Esophagus (tissue), 2 donors: ENCODE measurements at regions not wholly inside any gene's neighbourhood (a gene's known extent, or its start where the extent isn't known, plus 50 kb on each side); places are given as distances from the start of the nearest gene placed in this dataset.

Experiments
- H3K27ac ChIP-seq, 2 donors: one replicate each; pipeline ENCODE4 v1.5.1; 2013; ENCODE audit warnings: low read depth in 2 of 2, mild to moderate bottlenecking in 2 of 2, inconsistent platforms in 1 of 2, low read length in 1 of 2, moderate library complexity in 1 of 2
- H3K27me3 ChIP-seq, 2 donors: one replicate each; pipeline ENCODE4 v1.6.1; 2013; ENCODE audit warnings: low read length in 2 of 2, control low read depth in 1 of 2, mild to moderate bottlenecking in 1 of 2; ENCODE audit not compliant: insufficient read depth in 2 of 2, control insufficient read depth in 1 of 2
- H3K36me3 ChIP-seq, 2 donors: one replicate each; pipeline ENCODE4 v1.6.1; 2013; ENCODE audit warnings: low read length in 1 of 2; ENCODE audit not compliant: control insufficient read depth in 2 of 2, insufficient read depth in 2 of 2
- H3K4me1 ChIP-seq, 2 donors: one replicate each; pipeline ENCODE4 v1.6.1; 2013; ENCODE audit warnings: low read length in 1 of 2; ENCODE audit not compliant: control insufficient read depth in 2 of 2, insufficient read depth in 2 of 2
- H3K4me3 ChIP-seq, 2 donors: one replicate each; pipeline ENCODE4 v1.5.1; 2013; ENCODE audit warnings: low read length in 2 of 2, mild to moderate bottlenecking in 2 of 2, low read depth in 1 of 2, moderate library complexity in 1 of 2
- H3K9me3 ChIP-seq, 2 donors: one replicate each; pipeline ENCODE4 v1.6.1; 2013; ENCODE audit warnings: mild to moderate bottlenecking in 2 of 2, low read depth in 1 of 2, low read length in 1 of 2, moderate library complexity in 1 of 2; ENCODE audit not compliant: control insufficient read depth in 2 of 2, insufficient read depth in 1 of 2
- WGBS, 2 donors: extraction: QIAGEN DNeasy Blood & Tissue Kit; methylation state at CpG; one replicate each; pipeline ENCODE4 v1.1.7; 2013; 5-methylcytosine and 5-hydroxymethylcytosine counted together
- donor health status: healthy with polysubstance abuse.
- donor health status: Bipolar disorder and iron deficiency.

DNA sequence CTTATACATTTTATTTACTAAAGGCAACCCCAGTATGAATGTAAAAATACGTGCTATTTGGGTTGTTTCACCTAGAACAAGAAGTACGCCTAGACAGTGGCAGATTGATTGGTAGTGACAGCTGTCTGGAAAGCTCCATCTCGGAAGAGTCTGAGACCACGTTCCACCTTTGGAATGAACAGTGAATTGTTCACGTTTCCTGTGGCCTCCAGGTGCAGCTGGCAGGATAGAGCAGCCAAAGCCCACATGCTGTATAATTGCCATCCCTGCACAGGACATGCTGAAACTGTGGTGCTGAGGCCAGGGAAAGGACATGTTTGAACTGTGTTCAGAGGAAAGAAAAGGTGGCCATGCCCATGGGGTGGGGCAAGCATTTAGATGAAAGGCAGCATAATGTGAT, 218.7 kb upstream of the MTNR1B start:
- H3K27ac ChIP-seq: no peak overlapping the region
- 58 to 66% methylated on average over 5 of the region's 5 CpGs for WGBS, 2 donors
- no peaks in the 10 kb centered on the region for H3K4me1 ChIP-seq
- H3K9me3 ChIP-seq: no peaks in the 10 kb centered on the region
- H3K36me3 ChIP-seq: no peaks in the 10 kb centered on the region
- H3K4me3 ChIP-seq: no peak overlapping the region
- no peaks in the 10 kb centered on the region for H3K27me3 ChIP-seq

DNA sequence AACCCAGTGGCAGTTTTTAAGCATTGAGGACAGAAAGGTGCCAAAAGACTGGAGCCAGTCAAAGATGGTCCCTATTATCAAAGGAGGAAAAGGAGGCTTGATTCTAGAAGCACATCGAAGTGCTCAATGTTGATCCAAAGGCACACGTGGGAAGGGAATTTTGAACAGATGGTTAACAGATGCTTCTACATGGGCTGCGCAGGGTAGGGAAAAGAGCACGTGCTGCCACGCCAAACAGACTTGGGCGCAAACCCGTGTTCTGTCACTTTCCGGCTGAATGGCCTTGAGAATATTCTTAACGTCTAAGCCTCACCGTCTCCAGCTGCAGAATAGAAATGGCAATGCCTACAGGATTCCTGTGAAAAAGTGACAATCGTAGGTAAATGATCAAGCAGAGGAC, 217.9 kb upstream of the MTNR1B start:
- Histone ChIP-seq H3K27me3 (no peaks in the 10 kb centered on the region), H3K27ac (no peak overlapping the region)
- 75 to 76% methylated on average over 11 of the region's 11 CpGs for WGBS, 2 donors

DNA sequence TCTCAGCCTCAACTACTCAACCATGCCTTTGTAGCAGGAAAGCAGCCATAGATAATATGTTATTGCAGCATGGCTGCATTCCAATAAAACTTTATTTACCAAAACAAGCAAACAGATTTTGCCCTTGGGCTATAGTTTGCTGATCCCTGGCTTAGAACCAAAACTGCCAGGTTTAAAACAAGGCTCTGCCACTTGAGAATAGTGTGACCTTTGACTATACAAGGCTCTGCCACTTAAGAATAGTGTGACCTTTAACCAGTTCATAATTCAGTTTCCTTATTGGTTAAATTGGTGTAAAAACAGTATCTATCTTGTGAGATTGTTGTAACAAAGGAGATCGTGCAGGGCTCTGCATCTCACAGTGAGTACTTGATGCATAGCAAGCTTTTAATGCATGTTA, 217.3 kb upstream of the MTNR1B start:
- H3K4me3 ChIP-seq: no peak overlapping the region
- WGBS, 2 donors: 57 to 64% methylated on average over 1 of the region's 1 CpG
- no peaks in the 10 kb centered on the region for H3K4me1 ChIP-seq
- H3K9me3 ChIP-seq: no peaks in the 10 kb centered on the region
- no peak overlapping the region for H3K27ac ChIP-seq
- H3K36me3 ChIP-seq: no peaks in the 10 kb centered on the region
- H3K27me3 ChIP-seq: no peaks in the 10 kb centered on the region

More for the DNA sequence above, 217.9 kb upstream of the MTNR1B start:
- Histone ChIP-seq H3K4me1 (no peaks in the 10 kb centered on the region), H3K36me3 (no peaks in the 10 kb centered on the region), H3K4me3 (no peak overlapping the region), H3K9me3 (no peaks in the 10 kb centered on the region)

DNA sequence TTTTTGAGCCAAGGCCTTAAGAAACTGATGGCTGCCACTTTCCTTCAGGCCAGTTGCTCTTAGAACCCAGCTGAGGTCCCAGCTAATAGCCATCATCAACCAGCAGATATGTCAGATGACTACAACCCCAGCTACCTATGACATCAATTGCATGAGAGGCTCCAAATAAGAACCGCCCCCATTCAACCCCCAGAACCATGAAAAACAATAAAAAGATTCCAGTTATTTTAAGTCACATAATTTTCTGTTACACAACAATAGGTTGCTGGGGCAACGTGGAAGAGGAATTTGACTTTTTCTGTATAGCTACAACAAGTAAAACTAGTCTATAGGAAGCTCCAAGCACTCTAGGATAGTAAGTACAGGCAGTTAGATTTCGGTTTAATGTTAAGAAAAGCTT, 216.3 kb upstream of the MTNR1B start:
- H3K4me3 ChIP-seq: no peak overlapping the region
- WGBS, 2 donors: 69 to 75% methylated on average over 3 of the region's 3 CpGs
- H3K27me3 ChIP-seq: no peaks in the 10 kb centered on the region
- no peaks in the 10 kb centered on the region for H3K4me1 ChIP-seq
- no peaks in the 10 kb centered on the region for H3K9me3 ChIP-seq
- no peaks in the 10 kb centered on the region for H3K36me3 ChIP-seq
- H3K27ac ChIP-seq: no peak overlapping the region

DNA sequence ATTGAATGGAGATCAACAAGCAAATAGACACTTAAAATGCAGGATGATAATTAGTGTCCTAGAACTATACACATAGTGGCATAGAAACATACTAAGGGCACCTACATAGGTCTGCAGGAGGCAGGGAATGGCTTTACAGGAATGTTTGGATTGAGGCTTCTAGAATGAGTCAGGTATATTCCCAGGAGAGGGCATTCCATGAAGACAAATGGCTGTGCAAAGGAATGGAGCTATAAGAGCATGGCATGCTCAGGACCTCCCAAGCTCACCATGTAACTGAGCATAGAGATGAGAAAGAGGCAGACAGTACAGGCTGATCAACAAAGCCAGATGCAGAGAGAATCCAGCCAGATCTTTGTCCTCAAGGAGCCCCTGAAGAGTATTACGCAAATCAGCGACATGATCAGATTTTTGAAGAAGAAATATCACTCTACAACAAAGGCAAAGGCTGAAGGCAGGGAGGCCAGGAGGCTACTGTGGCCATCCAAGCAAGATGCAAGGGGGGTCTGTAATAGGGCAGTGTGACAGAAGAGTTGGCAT, 211.1 kb upstream of the MTNR1B start:
- 83 to 93% methylated on average over 2 of the region's 2 CpGs for WGBS, 2 donors
- H3K27me3 ChIP-seq: no peaks in the 10 kb centered on the region
- H3K27ac ChIP-seq: no peak overlapping the region
- no peaks in the 10 kb centered on the region for H3K36me3 ChIP-seq
- no peak overlapping the region for H3K4me3 ChIP-seq
- H3K9me3 ChIP-seq: no peaks in the 10 kb centered on the region
- no peaks in the 10 kb centered on the region for H3K4me1 ChIP-seq

DNA sequence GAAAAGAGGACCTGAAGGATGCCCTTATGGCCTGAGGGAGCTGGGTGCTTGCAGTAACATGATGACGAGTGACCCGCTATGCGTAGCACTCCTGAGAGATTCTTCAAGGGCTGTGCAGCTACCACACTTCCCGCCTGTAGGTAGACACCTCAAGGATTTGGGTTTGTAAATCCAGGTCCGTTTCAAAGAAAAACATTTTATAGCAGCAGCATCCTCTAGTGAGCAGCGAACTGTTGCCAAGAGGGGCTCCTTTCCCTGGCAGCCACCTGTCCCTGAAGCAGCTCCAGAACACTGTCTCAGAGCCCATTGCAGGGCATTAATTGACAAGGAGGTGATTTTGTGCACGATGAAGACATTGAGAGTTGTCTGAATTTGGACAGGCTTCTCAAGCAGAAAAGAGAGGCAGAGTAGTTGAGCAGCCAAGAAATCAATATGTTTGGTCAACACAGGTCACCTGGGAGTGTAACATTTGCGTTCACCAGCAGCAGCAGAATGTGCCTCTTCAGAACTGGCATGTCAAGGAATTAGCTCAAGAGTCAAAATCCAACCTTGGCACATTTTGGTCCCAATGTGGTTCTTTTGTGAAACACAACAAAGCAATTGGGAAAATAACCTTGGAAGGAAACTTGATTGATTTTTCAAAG, 209.8 kb upstream of the MTNR1B start:
- no peaks in the 10 kb centered on the region for H3K27me3 ChIP-seq
- no peak overlapping the region for H3K27ac ChIP-seq
- no peak overlapping the region for H3K4me3 ChIP-seq
- 66 to 80% methylated on average over 8 of the region's 8 CpGs for WGBS, 2 donors
- no peaks in the 10 kb centered on the region for H3K36me3 ChIP-seq
- no peaks in the 10 kb centered on the region for H3K4me1 ChIP-seq
- H3K9me3 ChIP-seq: no peaks in the 10 kb centered on the region

DNA sequence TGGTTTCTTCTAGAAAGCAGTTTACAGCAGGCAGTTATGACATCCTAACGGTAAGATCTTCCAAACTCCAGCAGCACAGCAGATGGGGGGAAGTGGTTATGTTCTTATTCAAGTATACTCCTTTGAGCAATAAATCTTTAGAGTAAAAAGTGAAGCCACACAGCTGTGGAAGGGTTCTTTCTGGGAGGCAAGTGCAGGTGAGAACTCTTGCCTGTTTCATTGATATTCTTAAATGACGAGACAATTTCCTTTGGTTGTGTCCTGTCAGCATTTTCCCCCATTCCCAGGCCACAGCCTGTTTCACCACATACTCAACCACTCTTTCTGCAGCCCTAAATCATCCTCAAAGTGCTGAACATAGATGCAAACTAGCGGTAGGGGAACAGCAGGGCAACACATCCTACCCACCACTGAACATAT, 207.3 kb upstream of the MTNR1B start:
- Histone ChIP-seq H3K9me3 (no peaks in the 10 kb centered on the region), H3K27me3 (no peaks in the 10 kb centered on the region), H3K27ac (no peak overlapping the region), H3K36me3 (no peaks in the 10 kb centered on the region), H3K4me3 (no peak overlapping the region), H3K4me1 (no peaks in the 10 kb centered on the region)
- 65 to 74% methylated on average over 3 of the region's 3 CpGs for WGBS, 2 donors

DNA sequence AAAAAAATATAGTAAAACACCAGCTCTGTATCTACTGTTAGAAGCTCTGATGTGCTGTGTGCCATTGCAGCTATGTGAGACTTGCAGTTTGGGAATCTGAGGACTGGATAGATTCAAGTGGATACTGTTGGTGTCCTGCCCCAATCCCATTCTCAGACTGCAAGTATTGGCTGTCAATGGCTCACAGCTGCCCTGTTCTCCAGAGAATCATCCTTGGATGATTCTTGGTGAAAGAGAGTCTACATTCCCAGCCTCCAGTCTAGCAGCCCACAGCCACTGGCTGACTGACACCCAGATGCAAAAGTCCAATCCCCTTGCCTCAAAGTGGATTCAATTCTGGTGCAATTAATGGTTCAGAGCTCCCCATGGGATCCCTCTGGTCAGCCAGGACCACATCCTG, 206.1 kb upstream of the MTNR1B start:
- Histone ChIP-seq H3K36me3 (no peaks in the 10 kb centered on the region), H3K27ac (no peak overlapping the region), H3K4me1 (no peaks in the 10 kb centered on the region), H3K9me3 (no peaks in the 10 kb centered on the region), H3K4me3 (no peak overlapping the region), H3K27me3 (no peaks in the 10 kb centered on the region)

DNA sequence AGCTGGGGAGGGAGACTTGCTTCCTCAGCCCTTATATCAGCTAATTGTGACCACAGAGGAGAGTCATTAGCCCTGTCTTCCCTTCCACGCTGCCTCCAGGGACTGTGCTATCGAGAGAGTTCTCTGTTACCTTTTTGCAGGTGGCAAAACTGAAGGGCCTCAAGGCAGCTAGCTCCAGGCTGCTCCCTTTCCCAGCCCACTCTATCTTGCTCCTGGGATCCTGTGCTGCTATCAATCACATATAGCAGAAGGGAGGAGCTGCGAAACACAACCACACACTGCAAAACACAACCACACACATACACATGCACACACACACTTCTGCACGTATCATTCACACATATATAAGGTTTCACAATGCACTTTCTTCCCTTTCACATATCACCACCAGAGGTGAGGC, 205.3 kb upstream of the MTNR1B start:
- Histone ChIP-seq H3K27me3 (no peaks in the 10 kb centered on the region), H3K9me3 (no peaks in the 10 kb centered on the region), H3K4me3 (no peak overlapping the region), H3K36me3 (no peaks in the 10 kb centered on the region), H3K27ac (no peak overlapping the region), H3K4me1 (no peaks in the 10 kb centered on the region)
- WGBS, 2 donors: 73 to 79% methylated on average over 4 of the region's 4 CpGs

DNA sequence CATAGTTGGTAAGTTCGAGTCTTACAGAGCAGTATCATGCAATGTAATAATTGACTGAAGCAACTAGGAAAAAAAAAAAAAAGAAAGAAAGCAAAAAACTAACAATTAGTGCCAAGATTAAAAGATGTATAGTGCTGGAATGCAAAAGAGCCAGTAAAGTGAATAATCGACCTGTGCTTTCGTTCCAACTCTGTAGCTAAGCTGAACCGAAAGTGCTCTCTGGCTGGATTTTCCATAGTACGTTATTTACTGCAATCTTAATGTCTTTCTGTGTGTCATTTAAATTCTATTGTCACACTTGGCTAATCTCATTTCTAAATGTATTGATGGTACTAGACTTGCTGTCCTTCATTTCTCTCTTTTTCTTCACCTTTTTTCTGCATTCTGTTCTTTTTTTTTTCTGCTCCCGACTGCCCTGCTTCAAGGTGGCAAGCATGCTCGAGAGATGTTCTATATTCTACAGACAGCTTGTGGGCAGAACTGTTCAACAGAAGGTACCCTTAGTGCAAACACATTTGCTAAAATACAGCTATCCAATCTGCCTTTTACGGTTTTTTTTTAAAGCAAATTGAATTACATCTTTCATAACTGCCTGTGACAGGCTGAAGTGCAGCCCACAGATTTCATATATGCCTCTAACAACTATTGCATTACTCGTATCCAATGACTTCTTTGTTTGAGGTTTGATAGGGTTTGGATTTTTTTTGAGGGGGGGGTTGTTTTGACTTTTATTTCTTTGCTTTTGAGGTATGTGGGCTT, 204.2 kb upstream of the MTNR1B start:
- H3K36me3 ChIP-seq: no peaks in the 10 kb centered on the region
- H3K4me3 ChIP-seq: no peak overlapping the region
- 72 to 76% methylated on average over 9 of the region's 9 CpGs for WGBS, 2 donors
- H3K27me3 ChIP-seq: no peaks in the 10 kb centered on the region
- H3K27ac ChIP-seq: no peak overlapping the region
- H3K4me1 ChIP-seq: no peaks in the 10 kb centered on the region
- H3K9me3 ChIP-seq: no peaks in the 10 kb centered on the region
